ENCODE measurements at regions not wholly inside any gene's neighbourhood (a gene's known extent, or its start where the extent isn't known, plus 50 kb on each side); places are given as distances from the start of the nearest gene placed in this dataset.

DNA sequence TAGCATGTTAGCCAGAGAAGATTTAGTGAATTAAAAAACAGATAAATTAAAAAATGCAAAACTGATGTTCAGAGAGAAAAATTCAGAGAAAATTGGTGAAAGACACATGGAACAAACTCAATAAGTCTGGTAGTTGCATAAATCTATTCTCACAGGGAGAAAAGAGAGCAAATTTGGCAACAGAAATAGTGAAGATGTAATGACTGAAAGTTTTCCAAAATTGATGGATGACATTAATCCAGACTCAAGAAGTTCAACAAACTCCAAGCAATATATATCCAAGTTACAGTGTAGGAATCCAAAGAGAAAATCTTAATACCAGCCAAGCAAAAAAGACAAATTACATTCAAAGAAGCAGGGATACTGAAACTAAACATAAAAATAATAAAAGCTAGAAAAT, 302.7 kb upstream of the ARPP21 start:
- no peaks in the 10 kb centered on the region for H3K27me3 ChIP-seq (ENCODE audit: insufficient read depth, low read length)
- H3K4me1 ChIP-seq (ENCODE audit: control insufficient read depth, insufficient read depth, low read length, unreplicated experiment): no peaks in the 10 kb centered on the region
- H3K27ac ChIP-seq (ENCODE audit: low read depth, low read length): no peak overlapping the region
- no peak overlapping the region for H2AFZ ChIP-seq (ENCODE audit: low read length, unreplicated experiment)
- H3K4me3 ChIP-seq (ENCODE audit: low read depth, low read length): no peak overlapping the region
- no peaks in the 10 kb centered on the region for H3K36me3 ChIP-seq (ENCODE audit: insufficient read depth, low read length)
- no peaks in the 10 kb centered on the region for H3K79me2 ChIP-seq (ENCODE audit: control insufficient read depth, insufficient read depth, low read length, unreplicated experiment)

- H2AFZ ChIP-seq (ENCODE audit: low read length, unreplicated experiment): no peak overlapping the region
- H3K36me3 ChIP-seq (ENCODE audit: insufficient read depth, low read length): no peaks in the 10 kb centered on the region
- H3K79me2 ChIP-seq (ENCODE audit: control insufficient read depth, insufficient read depth, low read length, unreplicated experiment): no peaks in the 10 kb centered on the region
- H3K4me1 ChIP-seq (ENCODE audit: control insufficient read depth, insufficient read depth, low read length, unreplicated experiment): no peaks in the 10 kb centered on the region
- H3K27me3 ChIP-seq (ENCODE audit: insufficient read depth, low read length): no peaks in the 10 kb centered on the region
- H3K4me3 ChIP-seq (ENCODE audit: low read depth, low read length): no peak overlapping the region
- H3K27ac ChIP-seq (ENCODE audit: low read depth, low read length): no peak overlapping the region; the same call in 1 of the 2 replicates
Observed at GRCh38 chr3:35338186-35338585, 301.1 kb upstream of the ARPP21 start.

DNA sequence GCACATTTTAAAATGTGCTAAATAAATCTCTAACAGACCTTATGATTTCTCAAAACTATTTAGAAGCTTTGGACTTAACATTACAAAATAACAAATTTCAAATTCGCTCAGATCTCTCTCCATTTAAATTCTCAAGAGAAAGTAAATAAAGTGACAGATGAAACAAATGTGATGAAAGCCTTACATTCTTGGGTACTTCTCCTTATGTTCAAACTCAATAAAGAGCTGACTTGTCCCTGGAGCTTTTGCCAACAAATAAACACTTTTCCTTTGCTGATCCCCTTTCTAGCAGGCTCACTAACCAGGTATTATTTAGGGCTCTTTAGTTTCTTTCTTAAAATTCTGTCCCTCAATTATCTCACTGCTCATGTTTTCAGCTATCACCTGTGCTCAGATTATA, 259.1 kb upstream of the ARPP21 start:
- Histone ChIP-seq H2AFZ (ENCODE audit: low read length, unreplicated experiment) (no peak overlapping the region), H3K4me3 (ENCODE audit: low read depth, low read length) (no peak overlapping the region), H3K36me3 (ENCODE audit: insufficient read depth, low read length) (no peaks in the 10 kb centered on the region), H3K27me3 (ENCODE audit: insufficient read depth, low read length) (no peaks in the 10 kb centered on the region), H3K4me1 (ENCODE audit: control insufficient read depth, insufficient read depth, low read length, unreplicated experiment) (peaks cover 4% of the 10 kb centered on the region), H3K27ac (ENCODE audit: low read depth, low read length) (no peak overlapping the region), H3K79me2 (ENCODE audit: control insufficient read depth, insufficient read depth, low read length, unreplicated experiment) (no peaks in the 10 kb centered on the region)

GRCh38 chr3:35383216-35383615, 256.1 kb upstream of the ARPP21 start:
- no peak overlapping the region for H2AFZ ChIP-seq (ENCODE audit: low read length, unreplicated experiment)
- no peaks in the 10 kb centered on the region for H3K36me3 ChIP-seq (ENCODE audit: insufficient read depth, low read length)
- no peak overlapping the region for H3K27ac ChIP-seq (ENCODE audit: low read depth, low read length)
- peaks cover 4% of the 10 kb centered on the region for H3K4me1 ChIP-seq (ENCODE audit: control insufficient read depth, insufficient read depth, low read length, unreplicated experiment)
- H3K79me2 ChIP-seq (ENCODE audit: control insufficient read depth, insufficient read depth, low read length, unreplicated experiment): no peaks in the 10 kb centered on the region
- no peaks in the 10 kb centered on the region for H3K27me3 ChIP-seq (ENCODE audit: insufficient read depth, low read length)
- no peak overlapping the region for H3K4me3 ChIP-seq (ENCODE audit: low read depth, low read length)

GRCh38 chr3:35383719-35384555, 255.4 kb upstream of the ARPP21 start:
- Histone ChIP-seq H2AFZ (ENCODE audit: low read length, unreplicated experiment) (no peak overlapping the region), H3K79me2 (ENCODE audit: control insufficient read depth, insufficient read depth, low read length, unreplicated experiment) (no peaks in the 10 kb centered on the region), H3K27me3 (ENCODE audit: insufficient read depth, low read length) (no peaks in the 10 kb centered on the region), H3K36me3 (ENCODE audit: insufficient read depth, low read length) (no peaks in the 10 kb centered on the region), H3K4me3 (ENCODE audit: low read depth, low read length) (no peak overlapping the region), H3K4me1 (ENCODE audit: control insufficient read depth, insufficient read depth, low read length, unreplicated experiment) (peaks cover 4% of the 10 kb centered on the region), H3K27ac (ENCODE audit: low read depth, low read length) (no peak overlapping the region)

DNA sequence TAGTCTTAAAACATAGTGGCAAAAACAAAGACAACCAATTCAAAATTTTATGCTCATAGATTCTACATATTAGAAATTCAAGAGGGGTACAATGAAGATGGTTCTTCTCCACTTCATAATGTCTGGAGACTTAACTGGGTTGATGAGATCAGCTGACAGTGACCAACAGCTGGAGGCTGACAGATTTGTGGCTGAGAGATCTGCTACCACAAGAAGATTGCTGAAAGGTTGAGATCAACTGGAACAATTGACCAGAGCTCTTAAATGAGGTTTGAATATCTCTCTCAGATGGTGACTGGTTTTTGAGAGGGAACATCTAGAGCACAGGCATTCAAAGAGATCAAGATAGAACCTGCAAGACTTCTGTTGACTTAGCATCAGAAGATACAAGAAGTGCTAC, 254.1 kb upstream of the ARPP21 start:
- Histone ChIP-seq H3K4me1 (ENCODE audit: control insufficient read depth, insufficient read depth, low read length, unreplicated experiment) (peaks cover 4% of the 10 kb centered on the region), H3K36me3 (ENCODE audit: insufficient read depth, low read length) (no peaks in the 10 kb centered on the region), H3K27ac (ENCODE audit: low read depth, low read length) (no peak overlapping the region), H3K27me3 (ENCODE audit: insufficient read depth, low read length) (no peaks in the 10 kb centered on the region), H2AFZ (ENCODE audit: low read length, unreplicated experiment) (no peak overlapping the region), H3K79me2 (ENCODE audit: control insufficient read depth, insufficient read depth, low read length, unreplicated experiment) (no peaks in the 10 kb centered on the region), H3K4me3 (ENCODE audit: low read depth, low read length) (no peak overlapping the region)

DNA sequence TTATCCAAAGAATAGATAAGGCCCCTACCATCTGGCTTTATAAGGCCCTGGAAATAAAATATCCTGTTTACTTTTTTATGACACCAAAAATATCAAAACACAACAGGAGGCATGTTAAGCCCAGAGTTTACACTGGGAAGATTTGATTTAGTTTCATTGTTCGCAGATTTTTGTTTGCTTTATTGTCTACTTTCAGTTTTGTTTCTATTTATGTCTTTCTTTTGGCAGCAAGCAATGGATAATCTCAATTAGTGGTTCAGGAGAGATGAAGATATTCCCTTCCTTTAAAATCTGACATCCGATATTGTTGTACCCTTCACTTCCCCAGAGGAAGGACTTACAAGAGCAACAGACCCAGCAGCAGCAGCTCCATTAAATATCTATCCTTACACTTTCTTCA, 249.4 kb upstream of the ARPP21 start:
- no peak overlapping the region for H3K27ac ChIP-seq (ENCODE audit: low read depth, low read length)
- no peaks in the 10 kb centered on the region for H3K79me2 ChIP-seq (ENCODE audit: control insufficient read depth, insufficient read depth, low read length, unreplicated experiment)
- H3K4me3 ChIP-seq (ENCODE audit: low read depth, low read length): no peak overlapping the region
- no peaks in the 10 kb centered on the region for H3K36me3 ChIP-seq (ENCODE audit: insufficient read depth, low read length)
- H3K4me1 ChIP-seq (ENCODE audit: control insufficient read depth, insufficient read depth, low read length, unreplicated experiment): no peaks in the 10 kb centered on the region
- no peaks in the 10 kb centered on the region for H3K27me3 ChIP-seq (ENCODE audit: insufficient read depth, low read length)
- no peak overlapping the region for H2AFZ ChIP-seq (ENCODE audit: low read length, unreplicated experiment)

- H3K79me2 ChIP-seq (ENCODE audit: control insufficient read depth, insufficient read depth, low read length, unreplicated experiment): no peaks in the 10 kb centered on the region
- no peaks in the 10 kb centered on the region for H3K4me1 ChIP-seq (ENCODE audit: control insufficient read depth, insufficient read depth, low read length, unreplicated experiment)
Observed at GRCh38 chr3:35392187-35392586, 247.1 kb upstream of the ARPP21 start.

GRCh38 chr3:35393901-35394799, 245.2 kb upstream of the ARPP21 start:
- Histone ChIP-seq H3K27ac (ENCODE audit: low read depth, low read length) (no peak overlapping the region), H3K79me2 (ENCODE audit: control insufficient read depth, insufficient read depth, low read length, unreplicated experiment) (no peaks in the 10 kb centered on the region), H2AFZ (ENCODE audit: low read length, unreplicated experiment) (no peak overlapping the region), H3K4me1 (ENCODE audit: control insufficient read depth, insufficient read depth, low read length, unreplicated experiment) (no peaks in the 10 kb centered on the region), H3K27me3 (ENCODE audit: insufficient read depth, low read length) (no peaks in the 10 kb centered on the region), H3K4me3 (ENCODE audit: low read depth, low read length) (no peak overlapping the region), H3K36me3 (ENCODE audit: insufficient read depth, low read length) (no peaks in the 10 kb centered on the region)

More at GRCh38 chr3:35392187-35392586, 247.1 kb upstream of the ARPP21 start:
- Histone ChIP-seq H3K36me3 (ENCODE audit: insufficient read depth, low read length) (no peaks in the 10 kb centered on the region), H3K27ac (ENCODE audit: low read depth, low read length) (no peak overlapping the region), H3K4me3 (ENCODE audit: low read depth, low read length) (no peak overlapping the region), H2AFZ (ENCODE audit: low read length, unreplicated experiment) (no peak overlapping the region), H3K27me3 (ENCODE audit: insufficient read depth, low read length) (no peaks in the 10 kb centered on the region)

DNA sequence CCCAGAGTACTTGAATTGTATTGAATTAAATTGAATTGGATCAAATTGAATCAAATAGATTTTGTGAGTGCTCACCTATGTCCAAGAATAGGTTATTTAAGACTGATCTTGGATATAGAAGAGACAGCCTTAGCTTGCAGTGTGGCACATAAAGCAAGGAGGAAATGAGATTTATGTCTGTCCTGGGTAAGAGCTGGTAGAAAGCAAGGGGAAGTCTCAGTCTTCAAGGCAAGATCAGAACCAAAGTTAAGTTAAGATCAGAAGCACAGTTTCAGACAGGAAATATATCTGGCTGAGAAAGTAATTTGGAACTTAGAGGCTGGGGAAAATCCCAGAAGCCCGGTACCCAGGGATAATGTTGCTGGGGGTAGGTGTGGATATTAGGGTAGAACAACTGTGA, 244.4 kb upstream of the ARPP21 start:
- no peak overlapping the region for H3K4me3 ChIP-seq (ENCODE audit: low read depth, low read length)
- no peaks in the 10 kb centered on the region for H3K36me3 ChIP-seq (ENCODE audit: insufficient read depth, low read length)
- no peaks in the 10 kb centered on the region for H3K4me1 ChIP-seq (ENCODE audit: control insufficient read depth, insufficient read depth, low read length, unreplicated experiment)
- no peak overlapping the region for H3K27ac ChIP-seq (ENCODE audit: low read depth, low read length)
- H3K27me3 ChIP-seq (ENCODE audit: insufficient read depth, low read length): no peaks in the 10 kb centered on the region
- H3K79me2 ChIP-seq (ENCODE audit: control insufficient read depth, insufficient read depth, low read length, unreplicated experiment): no peaks in the 10 kb centered on the region
- H2AFZ ChIP-seq (ENCODE audit: low read length, unreplicated experiment): no peak overlapping the region
